GM21717 (cell line): ENCODE measurements at regions not wholly inside any gene's neighbourhood (a gene's known extent, or its start where the extent isn't known, plus 50 kb on each side); places are given as distances from the start of the nearest gene placed in this dataset.
"Not testable (repeated sequence)": the region's sequence is repeated elsewhere in the genome, so short reads cannot be mapped to it uniquely, and the experiment has no call there.

Source experiments
- ATAC-seq: cut with Tn5 transposase; IDR thresholded peaks from one replicate; pipeline ENCODE4 v1.9.1; 2021; ENCODE audit warnings: mild to moderate bottlenecking, moderate library complexity; ENCODE audit not compliant: unreplicated experiment

GRCh38 chr2:133970641-133971040, 283.2 kb upstream of the MGAT5 start:
- no peak for ATAC-seq

DNA sequence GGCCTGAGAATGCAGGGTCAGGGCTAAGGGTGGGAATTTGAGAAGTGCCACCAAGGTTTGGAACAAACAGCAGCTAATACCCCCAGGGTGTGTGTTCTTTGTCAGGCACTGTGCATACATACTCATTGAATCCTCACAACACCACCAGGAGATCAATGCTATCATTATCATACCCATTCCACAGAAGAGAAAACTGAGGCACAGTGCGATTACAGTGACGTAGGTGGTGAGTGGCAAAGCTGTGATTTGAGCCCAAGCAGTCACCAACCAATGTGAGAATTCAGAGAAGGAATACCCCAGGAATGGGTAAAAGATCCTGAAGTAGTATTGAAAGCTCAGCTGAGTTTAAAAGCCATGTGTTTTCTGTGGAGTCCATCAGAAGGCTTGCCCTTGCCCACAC, 281.6 kb upstream of the MGAT5 start:
- no peak for ATAC-seq

DNA sequence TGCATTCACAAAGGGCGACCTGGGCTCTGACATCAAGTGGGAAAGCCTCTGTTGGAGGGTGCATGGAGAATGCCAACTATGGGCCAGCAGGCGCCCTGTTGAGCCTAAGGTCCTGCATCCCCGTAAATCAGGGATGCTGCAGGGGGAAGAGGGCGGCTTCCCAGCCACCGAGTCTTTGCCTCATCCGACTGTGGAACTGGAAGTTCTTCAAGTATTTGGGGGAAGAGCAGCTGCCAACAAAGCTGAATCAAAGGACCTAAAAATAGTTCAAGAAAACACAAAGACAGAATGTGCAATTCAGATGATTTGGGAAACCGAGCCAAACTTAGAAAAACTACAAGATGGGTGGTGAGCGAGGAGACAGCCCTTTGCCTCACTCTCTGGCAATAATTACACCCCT, 281.1 kb upstream of the MGAT5 start:
- no peak for ATAC-seq

GRCh38 chr2:133974353-133974752, 279.5 kb upstream of the MGAT5 start:
- ATAC-seq: no peak

GRCh38 chr2:133975135-133975534, 278.7 kb upstream of the MGAT5 start:
- no peak for ATAC-seq

GRCh38 chr2:133975676-133976428, 278.0 kb upstream of the MGAT5 start:
- no peak for ATAC-seq

- ATAC-seq: no peak
Measured at GRCh38 chr2:133976659-133977058, 277.2 kb upstream of the MGAT5 start.

- no peak for ATAC-seq
Measured at GRCh38 chr2:133977405-133977804, 276.5 kb upstream of the MGAT5 start.

DNA sequence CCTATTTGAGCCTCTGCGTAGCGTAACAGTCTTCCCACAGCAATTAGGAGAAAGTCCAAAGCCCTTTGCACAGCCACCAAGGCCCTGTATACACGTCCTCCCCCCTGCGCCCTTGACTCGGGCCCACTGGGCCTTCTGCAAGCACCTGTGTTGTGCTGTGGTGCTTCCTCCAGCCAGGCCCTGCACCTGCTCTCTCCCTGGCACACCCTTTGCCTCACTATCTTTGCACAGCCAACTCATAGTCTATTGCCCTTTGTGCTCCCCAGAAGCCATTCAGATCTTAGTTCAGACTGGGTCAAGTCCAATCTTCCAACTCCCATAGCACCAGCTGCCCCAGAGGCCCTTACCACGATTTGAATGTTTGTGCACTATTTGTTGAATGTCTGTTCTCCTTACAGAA, 271.6 kb upstream of the MGAT5 start:
- no peak for ATAC-seq

DNA sequence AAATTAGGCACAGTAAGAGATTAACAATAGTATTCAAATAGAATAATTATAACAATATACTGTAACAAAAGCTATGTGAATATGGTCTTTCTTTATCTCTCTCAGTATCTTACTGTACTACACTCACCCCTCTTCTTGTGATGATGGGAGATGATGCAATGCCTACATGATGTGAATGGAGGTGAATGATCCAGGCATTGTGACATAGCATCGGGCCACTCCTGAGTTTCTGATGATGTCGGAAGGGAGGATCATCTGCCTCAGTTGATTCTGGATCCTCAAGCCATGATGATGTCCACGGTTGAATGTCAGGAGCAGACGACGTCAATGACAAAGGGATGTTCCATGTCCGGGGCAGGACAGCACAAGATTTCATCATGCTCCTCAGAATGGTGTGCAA, 268.3 kb upstream of the MGAT5 start:
- ATAC-seq: no peak

DNA sequence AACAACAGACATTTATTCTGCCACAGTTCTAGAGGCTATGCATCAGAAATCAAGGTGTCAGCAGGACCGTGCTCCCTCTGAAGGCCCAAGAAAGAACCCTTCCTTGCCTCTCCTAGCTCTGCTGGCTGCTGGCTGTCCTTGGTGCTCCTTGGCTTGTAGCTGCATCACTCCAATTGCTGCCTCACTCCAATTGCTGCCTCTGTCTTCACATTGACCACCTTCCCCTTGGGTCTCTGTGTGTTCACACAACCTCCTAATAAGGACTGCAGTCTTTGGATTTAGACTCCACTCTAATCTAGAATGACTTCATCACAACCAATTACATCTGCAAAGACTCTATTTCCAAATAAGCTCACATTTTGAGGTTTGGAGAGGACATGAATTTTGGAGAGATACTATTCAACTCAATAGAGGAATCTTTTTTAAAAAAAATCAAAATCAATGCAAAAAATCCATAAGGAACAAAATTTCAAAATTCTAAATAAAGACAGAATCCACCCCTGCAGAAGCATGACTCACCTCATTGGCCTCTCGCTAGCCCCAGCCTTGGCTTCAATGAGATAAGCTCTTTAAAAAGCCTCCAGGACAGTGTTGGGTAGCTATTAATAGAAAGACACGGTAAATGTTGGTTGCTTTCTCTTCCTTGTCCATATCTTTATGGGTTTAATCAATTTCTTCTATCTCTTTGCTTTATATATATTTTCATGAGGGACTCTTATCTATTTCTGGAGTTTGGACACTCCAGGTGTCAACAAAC, 267.6 kb upstream of the MGAT5 start:
- ATAC-seq: no peak

GRCh38 chr2:133986881-133987795, 266.7 kb upstream of the MGAT5 start:
- ATAC-seq: no peak

DNA sequence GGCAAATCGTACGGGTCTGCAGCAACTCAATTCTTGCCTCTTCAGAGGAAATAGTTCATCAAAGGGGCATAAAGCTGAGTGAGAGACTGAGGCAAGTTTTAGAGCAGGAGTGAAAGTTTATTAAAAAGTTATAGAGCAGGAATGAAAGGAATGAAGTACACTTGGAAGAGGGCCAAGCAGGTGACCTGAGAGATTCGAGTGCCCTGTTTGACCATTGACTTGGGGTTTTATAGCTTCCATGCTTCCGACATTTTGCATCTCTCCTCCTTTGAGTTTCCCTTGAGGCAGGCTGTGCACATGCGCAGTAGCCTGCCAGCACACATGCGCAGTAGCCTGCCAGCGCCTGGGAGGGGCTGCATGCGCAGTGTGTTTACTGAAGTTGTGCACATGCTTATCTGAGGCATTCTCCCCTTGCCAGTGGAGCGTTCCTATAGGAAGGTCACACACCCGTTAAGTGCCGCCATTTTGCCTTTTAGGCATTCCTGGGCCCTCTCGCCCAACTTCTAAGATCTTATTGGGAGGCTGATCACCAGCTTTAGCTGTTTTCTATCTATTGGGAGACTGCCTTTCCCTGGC, 265.5 kb upstream of the MGAT5 start:
- ATAC-seq: no peak

- no peak for ATAC-seq
Measured at GRCh38 chr2:133991606-133992168, 262.2 kb upstream of the MGAT5 start.

GRCh38 chr2:133992454-133992853, 261.4 kb upstream of the MGAT5 start:
- ATAC-seq: no peak

- ATAC-seq: no peak
Measured at GRCh38 chr2:133993160-133993559, 260.7 kb upstream of the MGAT5 start.

GRCh38 chr2:133998726-133999125, 255.1 kb upstream of the MGAT5 start:
- ATAC-seq: not testable (repeated sequence)

DNA sequence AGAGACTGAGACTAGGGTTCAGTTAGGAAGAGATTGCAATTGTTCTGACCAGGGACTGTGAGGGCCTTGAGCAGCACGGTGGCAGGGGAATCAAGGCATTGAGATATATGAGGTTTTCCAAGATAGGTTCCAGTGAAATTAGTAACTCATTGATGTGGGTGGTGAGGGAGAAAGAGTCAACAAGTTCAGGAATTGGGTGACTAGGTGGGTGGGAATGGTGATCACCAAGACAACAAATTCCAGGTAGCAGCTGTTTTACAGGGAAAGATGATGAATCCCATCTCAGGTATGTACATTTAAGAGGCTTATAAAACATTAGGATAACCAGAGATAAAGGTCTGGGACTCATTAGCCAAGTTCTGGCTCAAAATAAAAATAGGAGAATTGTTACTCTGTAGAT, 251.5 kb upstream of the MGAT5 start:
- no peak for ATAC-seq

DNA sequence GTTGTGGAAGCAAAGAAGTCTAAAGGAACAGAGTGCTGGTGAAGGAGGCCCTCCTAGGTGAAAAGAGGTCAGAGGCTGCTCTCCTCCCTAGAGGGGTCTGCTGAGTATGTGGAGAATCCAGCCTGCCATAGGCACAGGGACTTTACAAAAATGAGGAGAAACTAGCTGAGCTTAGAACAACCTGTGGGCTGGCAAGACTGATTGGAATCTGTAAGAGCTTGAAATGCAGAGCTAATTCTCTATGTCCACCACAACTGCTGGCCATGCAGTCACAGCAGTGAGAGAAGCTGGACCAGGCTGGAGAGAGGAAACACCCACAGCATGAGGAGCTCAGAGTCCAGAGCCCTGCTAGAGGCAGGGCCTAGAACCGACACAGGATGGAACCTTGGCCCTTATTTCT, 251.0 kb upstream of the MGAT5 start:
- no peak for ATAC-seq

DNA sequence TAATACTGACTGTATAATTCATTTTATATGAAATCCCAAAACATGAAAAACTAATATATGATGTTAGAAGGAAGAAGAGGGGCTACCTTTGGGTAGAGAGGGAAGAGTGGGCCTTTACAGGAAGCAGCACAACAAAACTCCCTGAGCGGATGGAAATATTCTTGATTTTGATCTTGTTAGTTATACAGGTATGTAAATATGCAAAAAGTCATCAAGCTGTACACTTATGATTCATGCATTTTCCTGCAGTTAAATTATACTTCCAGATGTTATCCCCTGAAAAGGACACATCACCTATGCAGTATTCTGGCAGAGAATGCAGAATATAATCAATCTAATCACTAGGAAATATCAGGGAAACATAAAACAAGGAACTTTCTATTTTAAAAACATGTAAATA, 249.4 kb upstream of the MGAT5 start:
- ATAC-seq: no peak

DNA sequence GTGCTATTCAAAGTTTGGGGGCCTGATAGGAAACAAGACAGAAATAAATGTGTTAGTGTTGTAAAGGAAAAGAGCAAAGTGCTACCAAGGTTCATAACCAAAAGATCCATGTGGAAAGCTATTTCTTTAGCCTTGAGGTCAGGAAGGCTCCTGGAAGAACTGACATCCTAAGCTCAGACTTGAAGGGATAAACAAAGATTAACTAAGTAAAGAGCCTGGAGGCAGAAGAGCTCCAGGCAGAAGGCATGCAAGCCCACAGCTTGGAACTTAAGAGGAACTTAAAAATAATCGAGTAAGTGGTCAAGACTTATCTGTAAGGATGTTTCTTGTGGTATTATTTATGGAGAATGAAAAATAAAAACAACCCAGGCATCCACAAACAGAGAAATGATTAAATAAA, 245.0 kb upstream of the MGAT5 start:
- ATAC-seq: no peak
